ENCODE measurements at regions not wholly inside any gene's neighbourhood (a gene's known extent, or its start where the extent isn't known, plus 50 kb on each side); places are given as distances from the start of the nearest gene placed in this dataset.

DNA sequence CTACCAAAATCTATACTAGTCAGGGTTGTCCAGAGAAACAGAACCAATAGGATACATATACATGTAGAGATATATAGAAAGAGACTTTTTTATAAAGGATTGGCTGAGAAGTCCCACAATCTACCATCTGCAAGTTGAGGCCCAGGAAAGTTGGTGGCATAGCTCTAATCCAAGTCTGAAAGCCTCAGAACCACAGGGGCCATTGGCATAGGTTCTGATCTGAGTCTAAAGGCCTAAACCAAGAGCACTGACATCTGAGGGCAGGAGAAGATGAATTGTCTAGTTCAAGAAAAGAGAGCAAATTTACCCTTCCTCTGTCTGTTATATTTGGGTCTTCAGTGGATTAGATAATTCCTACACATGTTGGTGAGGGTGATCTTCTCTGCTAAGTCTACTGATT, 433.1 kb downstream of the ADAMTS20 start:
- no peaks in the 10 kb centered on the region for H3K27me3 Mint-ChIP-seq (ENCODE audit: low read depth)
- H3K27ac Mint-ChIP-seq: no peak overlapping the region
- DNase-seq (ENCODE audit: low spot score): no peak
- no peak overlapping the region for H3K4me3 Mint-ChIP-seq
- peaks cover 8% of the 10 kb centered on the region; the same call in 1 of the 2 replicates for H3K4me1 Mint-ChIP-seq
- ChIA-PET CTCF (no interaction called here), POLR2A (interaction anchor here (0.6 kb wide), 1 partner anchor 297 kb away, joined by 5 read pairs; no protein-coding TSS in a partner anchor)
- no peak for ATAC-seq
- no peak for TF ChIP-seq TEAD4 (CRISPR knock-in tag; IDR thresholded peaks at IDR 0.05)
- TF ChIP-seq, protein P1, sequence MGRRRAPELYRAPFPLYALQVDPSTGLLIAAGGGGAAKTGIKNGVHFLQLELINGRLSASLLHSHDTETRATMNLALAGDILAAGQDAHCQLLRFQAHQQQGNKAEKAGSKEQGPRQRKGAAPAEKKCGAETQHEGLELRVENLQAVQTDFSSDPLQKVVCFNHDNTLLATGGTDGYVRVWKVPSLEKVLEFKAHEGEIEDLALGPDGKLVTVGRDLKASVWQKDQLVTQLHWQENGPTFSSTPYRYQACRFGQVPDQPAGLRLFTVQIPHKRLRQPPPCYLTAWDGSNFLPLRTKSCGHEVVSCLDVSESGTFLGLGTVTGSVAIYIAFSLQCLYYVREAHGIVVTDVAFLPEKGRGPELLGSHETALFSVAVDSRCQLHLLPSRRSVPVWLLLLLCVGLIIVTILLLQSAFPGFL (CRISPR knock-in tag; IDR thresholded peaks at IDR 0.05; ENCODE audit: borderline replicate concordance): no peak
- no peaks in the 10 kb centered on the region for H3K36me3 Mint-ChIP-seq
- peaks cover 5% of the 10 kb centered on the region for H3K9me3 Mint-ChIP-seq

DNA sequence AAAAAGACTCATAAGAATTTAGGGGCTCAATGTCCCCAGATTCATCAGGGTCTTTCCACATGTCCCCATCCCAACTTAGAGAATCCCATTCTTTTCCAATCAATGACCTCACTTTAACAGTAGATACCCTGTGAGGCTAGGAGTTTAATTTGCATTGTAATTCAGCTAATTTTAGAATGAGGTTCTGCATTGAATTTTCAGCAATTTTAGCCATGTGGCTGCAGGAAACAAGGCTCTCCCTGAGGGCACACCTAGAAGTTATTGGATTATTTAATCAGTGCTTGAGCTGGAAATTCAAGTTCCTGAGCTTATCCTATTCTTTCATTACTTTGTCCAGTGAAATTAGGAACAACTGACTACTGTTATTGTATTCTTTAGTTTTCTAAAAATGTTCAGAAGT, 433.8 kb downstream of the ADAMTS20 start:
- DNase-seq (ENCODE audit: low spot score) (no peak), ATAC-seq (no peak)
- Mint-ChIP-seq H3K36me3 (no peaks in the 10 kb centered on the region), H3K27me3 (ENCODE audit: low read depth) (no peaks in the 10 kb centered on the region), H3K4me3 (no peak overlapping the region), H3K27ac (no peak overlapping the region), H3K9me3 (peaks cover 5% of the 10 kb centered on the region), H3K4me1 (peaks cover 8% of the 10 kb centered on the region; the same call in 1 of the 2 replicates)
- TF ChIP-seq, protein P2, sequence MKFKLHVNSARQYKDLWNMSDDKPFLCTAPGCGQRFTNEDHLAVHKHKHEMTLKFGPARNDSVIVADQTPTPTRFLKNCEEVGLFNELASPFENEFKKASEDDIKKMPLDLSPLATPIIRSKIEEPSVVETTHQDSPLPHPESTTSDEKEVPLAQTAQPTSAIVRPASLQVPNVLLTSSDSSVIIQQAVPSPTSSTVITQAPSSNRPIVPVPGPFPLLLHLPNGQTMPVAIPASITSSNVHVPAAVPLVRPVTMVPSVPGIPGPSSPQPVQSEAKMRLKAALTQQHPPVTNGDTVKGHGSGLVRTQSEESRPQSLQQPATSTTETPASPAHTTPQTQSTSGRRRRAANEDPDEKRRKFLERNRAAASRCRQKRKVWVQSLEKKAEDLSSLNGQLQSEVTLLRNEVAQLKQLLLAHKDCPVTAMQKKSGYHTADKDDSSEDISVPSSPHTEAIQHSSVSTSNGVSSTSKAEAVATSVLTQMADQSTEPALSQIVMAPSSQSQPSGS (CRISPR knock-in tag; IDR thresholded peaks at IDR 0.05; ENCODE audit: borderline replicate concordance, low read depth): no peak
- TF ChIP-seq OVOL2 (CRISPR knock-in tag; IDR thresholded peaks at IDR 0.05; ENCODE audit: borderline replicate concordance): no peak
- TF ChIP-seq, protein P3, sequence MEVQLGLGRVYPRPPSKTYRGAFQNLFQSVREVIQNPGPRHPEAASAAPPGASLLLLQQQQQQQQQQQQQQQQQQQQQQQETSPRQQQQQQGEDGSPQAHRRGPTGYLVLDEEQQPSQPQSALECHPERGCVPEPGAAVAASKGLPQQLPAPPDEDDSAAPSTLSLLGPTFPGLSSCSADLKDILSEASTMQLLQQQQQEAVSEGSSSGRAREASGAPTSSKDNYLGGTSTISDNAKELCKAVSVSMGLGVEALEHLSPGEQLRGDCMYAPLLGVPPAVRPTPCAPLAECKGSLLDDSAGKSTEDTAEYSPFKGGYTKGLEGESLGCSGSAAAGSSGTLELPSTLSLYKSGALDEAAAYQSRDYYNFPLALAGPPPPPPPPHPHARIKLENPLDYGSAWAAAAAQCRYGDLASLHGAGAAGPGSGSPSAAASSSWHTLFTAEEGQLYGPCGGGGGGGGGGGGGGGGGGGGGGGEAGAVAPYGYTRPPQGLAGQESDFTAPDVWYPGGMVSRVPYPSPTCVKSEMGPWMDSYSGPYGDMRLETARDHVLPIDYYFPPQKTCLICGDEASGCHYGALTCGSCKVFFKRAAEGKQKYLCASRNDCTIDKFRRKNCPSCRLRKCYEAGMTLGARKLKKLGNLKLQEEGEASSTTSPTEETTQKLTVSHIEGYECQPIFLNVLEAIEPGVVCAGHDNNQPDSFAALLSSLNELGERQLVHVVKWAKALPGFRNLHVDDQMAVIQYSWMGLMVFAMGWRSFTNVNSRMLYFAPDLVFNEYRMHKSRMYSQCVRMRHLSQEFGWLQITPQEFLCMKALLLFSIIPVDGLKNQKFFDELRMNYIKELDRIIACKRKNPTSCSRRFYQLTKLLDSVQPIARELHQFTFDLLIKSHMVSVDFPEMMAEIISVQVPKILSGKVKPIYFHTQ (CRISPR knock-in tag; IDR thresholded peaks at IDR 0.05): no peak
- TF ChIP-seq, protein P4, sequence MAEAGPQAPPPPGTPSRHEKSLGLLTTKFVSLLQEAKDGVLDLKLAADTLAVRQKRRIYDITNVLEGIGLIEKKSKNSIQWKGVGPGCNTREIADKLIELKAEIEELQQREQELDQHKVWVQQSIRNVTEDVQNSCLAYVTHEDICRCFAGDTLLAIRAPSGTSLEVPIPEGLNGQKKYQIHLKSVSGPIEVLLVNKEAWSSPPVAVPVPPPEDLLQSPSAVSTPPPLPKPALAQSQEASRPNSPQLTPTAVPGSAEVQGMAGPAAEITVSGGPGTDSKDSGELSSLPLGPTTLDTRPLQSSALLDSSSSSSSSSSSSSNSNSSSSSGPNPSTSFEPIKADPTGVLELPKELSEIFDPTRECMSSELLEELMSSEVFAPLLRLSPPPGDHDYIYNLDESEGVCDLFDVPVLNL (CRISPR knock-in tag; IDR thresholded peaks at IDR 0.05; ENCODE audit: borderline replicate concordance, low read depth): no peak
- TF ChIP-seq ZNF121 (CRISPR knock-in tag; IDR thresholded peaks at IDR 0.05): no peak
- no peak for TF ChIP-seq ZNF423 (CRISPR knock-in tag; IDR thresholded peaks at IDR 0.05)
- TF ChIP-seq, protein P5, sequence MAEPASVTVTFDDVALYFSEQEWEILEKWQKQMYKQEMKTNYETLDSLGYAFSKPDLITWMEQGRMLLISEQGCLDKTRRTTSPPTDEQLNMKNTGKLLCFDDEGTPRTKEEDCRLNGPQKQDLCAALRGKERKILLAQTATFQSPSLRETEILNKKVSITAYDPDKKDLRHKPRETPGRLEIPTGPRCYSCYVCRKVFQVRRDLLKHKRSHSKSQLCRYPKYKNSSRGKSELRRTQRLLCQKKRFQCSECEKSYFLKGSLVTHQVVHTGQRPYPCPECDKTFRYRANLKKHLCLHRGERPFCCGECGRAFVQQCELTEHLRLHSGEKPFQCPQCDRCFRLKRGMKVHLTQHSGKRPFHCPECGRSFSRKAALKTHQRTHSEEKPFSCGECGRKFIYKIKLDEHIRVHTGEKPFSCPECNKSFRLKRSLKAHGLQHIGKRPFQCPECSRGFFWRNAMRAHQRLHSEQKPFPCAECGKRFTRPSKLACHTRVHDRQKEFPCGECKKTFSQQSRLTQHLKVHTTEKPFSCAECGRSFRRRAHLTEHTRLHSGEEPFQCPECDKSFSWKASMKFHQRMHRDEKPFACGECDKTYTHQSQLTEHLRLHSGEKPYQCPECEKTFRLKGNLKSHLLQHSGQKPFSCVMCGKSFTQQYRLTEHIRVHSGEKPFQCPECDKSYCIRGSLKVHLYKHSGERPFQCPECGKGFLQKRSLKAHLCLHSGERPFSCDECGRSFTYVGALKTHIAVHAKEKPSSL (CRISPR knock-in tag; conservative IDR thresholded peaks at IDR 0.05): no peak
- TF ChIP-seq, protein P6, sequence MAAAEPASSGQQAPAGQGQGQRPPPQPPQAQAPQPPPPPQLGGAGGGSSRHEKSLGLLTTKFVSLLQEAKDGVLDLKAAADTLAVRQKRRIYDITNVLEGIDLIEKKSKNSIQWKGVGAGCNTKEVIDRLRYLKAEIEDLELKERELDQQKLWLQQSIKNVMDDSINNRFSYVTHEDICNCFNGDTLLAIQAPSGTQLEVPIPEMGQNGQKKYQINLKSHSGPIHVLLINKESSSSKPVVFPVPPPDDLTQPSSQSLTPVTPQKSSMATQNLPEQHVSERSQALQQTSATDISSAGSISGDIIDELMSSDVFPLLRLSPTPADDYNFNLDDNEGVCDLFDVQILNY (CRISPR knock-in tag; IDR thresholded peaks at IDR 0.05): no peak
- no peak for TF ChIP-seq TEAD4 (CRISPR knock-in tag; IDR thresholded peaks at IDR 0.05)
- TF ChIP-seq EMX1 (CRISPR knock-in tag; IDR thresholded peaks at IDR 0.05): no peak
- no peak for TF ChIP-seq ZNF263 (CRISPR knock-in tag; IDR thresholded peaks at IDR 0.05; ENCODE audit: low read depth)
- no peak for TF ChIP-seq IRF2 (CRISPR knock-in tag; IDR thresholded peaks at IDR 0.05; ENCODE audit: borderline replicate concordance, low read depth)
- no peak for TF ChIP-seq NFYB (CRISPR knock-in tag; conservative IDR thresholded peaks at IDR 0.05; ENCODE audit: low read depth)
- TF ChIP-seq, protein P7, sequence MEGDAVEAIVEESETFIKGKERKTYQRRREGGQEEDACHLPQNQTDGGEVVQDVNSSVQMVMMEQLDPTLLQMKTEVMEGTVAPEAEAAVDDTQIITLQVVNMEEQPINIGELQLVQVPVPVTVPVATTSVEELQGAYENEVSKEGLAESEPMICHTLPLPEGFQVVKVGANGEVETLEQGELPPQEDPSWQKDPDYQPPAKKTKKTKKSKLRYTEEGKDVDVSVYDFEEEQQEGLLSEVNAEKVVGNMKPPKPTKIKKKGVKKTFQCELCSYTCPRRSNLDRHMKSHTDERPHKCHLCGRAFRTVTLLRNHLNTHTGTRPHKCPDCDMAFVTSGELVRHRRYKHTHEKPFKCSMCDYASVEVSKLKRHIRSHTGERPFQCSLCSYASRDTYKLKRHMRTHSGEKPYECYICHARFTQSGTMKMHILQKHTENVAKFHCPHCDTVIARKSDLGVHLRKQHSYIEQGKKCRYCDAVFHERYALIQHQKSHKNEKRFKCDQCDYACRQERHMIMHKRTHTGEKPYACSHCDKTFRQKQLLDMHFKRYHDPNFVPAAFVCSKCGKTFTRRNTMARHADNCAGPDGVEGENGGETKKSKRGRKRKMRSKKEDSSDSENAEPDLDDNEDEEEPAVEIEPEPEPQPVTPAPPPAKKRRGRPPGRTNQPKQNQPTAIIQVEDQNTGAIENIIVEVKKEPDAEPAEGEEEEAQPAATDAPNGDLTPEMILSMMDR (IDR thresholded peaks at IDR 0.05): no peak
- TF ChIP-seq TCF7 (CRISPR knock-in tag; IDR thresholded peaks at IDR 0.05; ENCODE audit: low read depth): no peak
- TF ChIP-seq, protein P8, sequence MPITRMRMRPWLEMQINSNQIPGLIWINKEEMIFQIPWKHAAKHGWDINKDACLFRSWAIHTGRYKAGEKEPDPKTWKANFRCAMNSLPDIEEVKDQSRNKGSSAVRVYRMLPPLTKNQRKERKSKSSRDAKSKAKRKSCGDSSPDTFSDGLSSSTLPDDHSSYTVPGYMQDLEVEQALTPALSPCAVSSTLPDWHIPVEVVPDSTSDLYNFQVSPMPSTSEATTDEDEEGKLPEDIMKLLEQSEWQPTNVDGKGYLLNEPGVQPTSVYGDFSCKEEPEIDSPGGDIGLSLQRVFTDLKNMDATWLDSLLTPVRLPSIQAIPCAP (CRISPR knock-in tag; IDR thresholded peaks at IDR 0.05): no peak
- TF ChIP-seq, protein P9, sequence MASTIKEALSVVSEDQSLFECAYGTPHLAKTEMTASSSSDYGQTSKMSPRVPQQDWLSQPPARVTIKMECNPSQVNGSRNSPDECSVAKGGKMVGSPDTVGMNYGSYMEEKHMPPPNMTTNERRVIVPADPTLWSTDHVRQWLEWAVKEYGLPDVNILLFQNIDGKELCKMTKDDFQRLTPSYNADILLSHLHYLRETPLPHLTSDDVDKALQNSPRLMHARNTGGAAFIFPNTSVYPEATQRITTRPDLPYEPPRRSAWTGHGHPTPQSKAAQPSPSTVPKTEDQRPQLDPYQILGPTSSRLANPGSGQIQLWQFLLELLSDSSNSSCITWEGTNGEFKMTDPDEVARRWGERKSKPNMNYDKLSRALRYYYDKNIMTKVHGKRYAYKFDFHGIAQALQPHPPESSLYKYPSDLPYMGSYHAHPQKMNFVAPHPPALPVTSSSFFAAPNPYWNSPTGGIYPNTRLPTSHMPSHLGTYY (CRISPR knock-in tag; IDR thresholded peaks at IDR 0.05): no peak
- POLR2A ChIA-PET: interaction anchor here (0.6 kb wide), 1 partner anchor 296 kb away, joined by 5 read pairs; no protein-coding TSS in a partner anchor
- CTCF ChIA-PET: no interaction called here

All from WTC11 (cell line).